ENCODE measurements at regions not wholly inside any gene's neighbourhood (a gene's known extent, or its start where the extent isn't known, plus 50 kb on each side); places are given as distances from the start of the nearest gene placed in this dataset.
"Not testable (repeated sequence)": the region's sequence is repeated elsewhere in the genome, so short reads cannot be mapped to it uniquely, and the experiment has no call there.

GRCh38 chr16:88303890-88304819 is 78.6 kb upstream of the ZNF469 start:
- peak; percentile 95 for DNase-seq (ENCODE audit: low read depth)

- DNase-seq (ENCODE audit: low read depth): no peak
These were observed 77.6 kb upstream of the ZNF469 start for GRCh38 chr16:88305176-88305575.

GRCh38 chr16:88306411-88306810 is 76.3 kb upstream of the ZNF469 start:
- DNase-seq (ENCODE audit: low read depth): no peak

GRCh38 chr16:88306860-88307545 is 75.8 kb upstream of the ZNF469 start:
- peak; percentile 99 for DNase-seq (ENCODE audit: low read depth)

- no peak for DNase-seq (ENCODE audit: low read depth)
These were observed 74.2 kb upstream of the ZNF469 start for GRCh38 chr16:88308441-88309173.

GRCh38 chr16:88309174-88309907 is 73.4 kb upstream of the ZNF469 start:
- DNase-seq (ENCODE audit: low read depth): no peak

GRCh38 chr16:88309908-88310265 is 72.9 kb upstream of the ZNF469 start:
- DNase-seq (ENCODE audit: low read depth): no peak

- DNase-seq (ENCODE audit: low read depth): no peak
These were observed 71.8 kb upstream of the ZNF469 start for GRCh38 chr16:88310796-88311605.

GRCh38 chr16:88311860-88312259 is 70.9 kb upstream of the ZNF469 start:
- DNase-seq (ENCODE audit: low read depth): not testable (repeated sequence)

GRCh38 chr16:88312732-88313131 is 70.0 kb upstream of the ZNF469 start:
- DNase-seq (ENCODE audit: low read depth): no peak

GRCh38 chr16:88314991-88315542 is 67.7 kb upstream of the ZNF469 start:
- DNase-seq (ENCODE audit: low read depth): no peak

- peak; percentile 74 for DNase-seq (ENCODE audit: low read depth)
These were observed 67.1 kb upstream of the ZNF469 start for GRCh38 chr16:88315543-88316105.

GRCh38 chr16:88316151-88316550 is 66.6 kb upstream of the ZNF469 start:
- DNase-seq (ENCODE audit: low read depth): no peak

GRCh38 chr16:88316941-88317612 is 65.7 kb upstream of the ZNF469 start:
- DNase-seq (ENCODE audit: low read depth): no peak

- DNase-seq (ENCODE audit: low read depth): peak; percentile 42
These were observed 65.2 kb upstream of the ZNF469 start for GRCh38 chr16:88317613-88317965.

GRCh38 chr16:88318051-88318450 is 64.7 kb upstream of the ZNF469 start:
- no peak for DNase-seq (ENCODE audit: low read depth)

- no peak for DNase-seq (ENCODE audit: low read depth)
These were observed 64.2 kb upstream of the ZNF469 start for GRCh38 chr16:88318521-88318920.

- no peak for DNase-seq (ENCODE audit: low read depth)
These were observed 63.4 kb upstream of the ZNF469 start for GRCh38 chr16:88319116-88319965.
